Keratinocyte (primary cell): ENCODE measurements at regions not wholly inside any gene's neighbourhood (a gene's known extent, or its start where the extent isn't known, plus 50 kb on each side); places are given as distances from the start of the nearest gene placed in this dataset.

Experiments used
- CTCF ChIP-seq, 3 experiments: IDR thresholded peaks in 1 of 3; conservative IDR thresholded peaks in 1 of 3; optimal IDR thresholded peaks in 1 of 3; 2 replicates in 2 of 3; 3 replicates in 1 of 3; pipeline versions ENCODE3 to v1.5.1; 2011; ENCODE audit warnings: low read length in 3 of 3, mild to moderate bottlenecking in 3 of 3, moderate library complexity in 2 of 3, control low read depth in 1 of 3, inconsistent platforms in 1 of 3; ENCODE audit not compliant: insufficient read depth in 2 of 3; ENCODE audit errors: extremely low read depth in 1 of 3
- EZH2 ChIP-seq: IDR thresholded peaks from one replicate; pipeline ENCODE4 v1.6.1; 2012; ENCODE audit warnings: inconsistent platforms, mild to moderate bottlenecking, low read length, moderate library complexity

DNA sequence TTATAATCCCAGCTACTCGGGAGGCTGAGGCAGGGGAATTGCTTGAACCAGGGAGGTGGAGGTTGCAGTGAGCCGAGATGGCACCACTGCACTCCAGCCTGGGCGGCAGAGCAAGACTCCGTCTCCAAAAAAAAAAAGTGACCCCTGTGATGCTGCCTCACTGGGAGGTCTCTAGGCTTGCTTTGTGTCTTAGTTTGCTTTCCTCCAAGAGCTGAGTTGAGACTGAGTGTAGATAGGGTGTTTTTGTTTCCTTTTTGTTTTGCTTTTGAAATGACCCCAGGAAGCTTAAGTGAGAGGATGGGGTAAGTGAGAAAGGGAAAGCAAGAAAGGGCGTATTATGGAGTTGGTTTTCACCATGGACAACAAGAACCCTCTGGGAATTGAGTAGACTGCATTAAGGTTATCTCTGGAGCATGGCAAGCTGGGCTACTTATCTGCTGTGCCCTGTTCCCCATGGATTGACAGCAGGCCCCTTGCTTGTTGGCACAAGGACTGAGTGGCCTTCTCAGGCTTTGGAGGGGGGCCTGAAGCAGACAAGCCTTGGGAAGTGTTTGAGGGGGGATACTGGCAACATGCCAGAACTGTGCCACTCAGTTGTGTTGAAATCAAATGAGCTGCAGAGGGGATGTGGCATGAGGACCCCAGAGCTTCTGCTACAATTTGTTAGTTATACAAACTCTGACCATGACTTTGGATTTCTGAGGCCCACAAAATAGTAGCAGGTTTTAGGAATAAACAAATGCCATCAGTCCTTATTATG, 300.6 kb upstream of the C11orf87 start:
- TF ChIP-seq CTCF (optimal IDR thresholded peaks at IDR 0.05 in 1 of 3, IDR thresholded peaks at IDR 0.05 in 1 of 3, conservative IDR thresholded peaks at IDR 0.05 in 1 of 3; ENCODE audit: extremely low read depth in 1 of 3, insufficient read depth in 2 of 3, low read length in 3 of 3) = no peak
- no peak for TF ChIP-seq EZH2
